SK-N-SH treated with all-trans-retinoic acid at 6 μM for 48 hours (cell line): ENCODE measurements at regions not wholly inside any gene's neighbourhood (a gene's known extent, or its start where the extent isn't known, plus 50 kb on each side); places are given as distances from the start of the nearest gene placed in this dataset.

Experiments
- CSDC2 ChIP-seq: fragments of 250-450 bp; sonication (Bioruptor Pico); IDR thresholded peaks from 2 replicates; pipeline ENCODE4 v1.5.0; 2020; ENCODE audit warnings: mild to moderate bottlenecking, moderate library complexity
- CSRNP3 ChIP-seq: fragments of 250-450 bp; sonication (Bioruptor Pico); IDR thresholded peaks from 2 replicates; pipeline ENCODE4 v1.5.1; 2021; ENCODE audit warnings: mild to moderate bottlenecking, moderate library complexity
- GLIS3 ChIP-seq: fragments of 250-450 bp; sonication (Bioruptor Pico); IDR thresholded peaks from 2 replicates; pipeline ENCODE4 v1.5.0; 2020; ENCODE audit warnings: mild to moderate bottlenecking, moderate library complexity
- OSR1 ChIP-seq: fragments of 250-450 bp; sonication (Bioruptor Pico); IDR thresholded peaks from 2 replicates; pipeline ENCODE4 v1.8.0; 2022; ENCODE audit warnings: moderate library complexity, mild to moderate bottlenecking, inconsistent platforms
- PPARA ChIP-seq: fragments of 250-450 bp; sonication (Bioruptor Pico); IDR thresholded peaks from 2 replicates; pipeline ENCODE4 v1.5.0; 2020; ENCODE audit warnings: mild to moderate bottlenecking, borderline replicate concordance
- TCF4 ChIP-seq: fragments of 250-450 bp; sonication (Bioruptor Pico); IDR thresholded peaks from 2 replicates; pipeline ENCODE4 v1.8.0; 2021; ENCODE audit warnings: mild to moderate bottlenecking, moderate library complexity, borderline replicate concordance
- TSHZ2 ChIP-seq: fragments of 250-450 bp; sonication (Bioruptor Pico); IDR thresholded peaks from 2 replicates; pipeline ENCODE4 v1.5.0; 2020; ENCODE audit warnings: mild to moderate bottlenecking, moderate library complexity
- ZC3H10 ChIP-seq: fragments of 250-450 bp; sonication (Bioruptor Pico); IDR thresholded peaks from 2 replicates; pipeline ENCODE4 v1.5.1; 2021; ENCODE audit warnings: mild to moderate bottlenecking, moderate library complexity
- ZNF565 ChIP-seq: fragments of 450-650 bp; formaldehyde crosslinking; conservative IDR thresholded peaks from 2 replicates; pipeline ENCODE4 v1.5.0; 2020; ENCODE audit warnings: low read depth, mild to moderate bottlenecking, moderate library complexity
- TF ChIP-seq, protein P1 (sequence below): fragments of 250-450 bp; sonication (Bioruptor Pico); IDR thresholded peaks from 2 replicates; pipeline ENCODE4 v1.8.0; 2020; ENCODE audit warnings: mild to moderate bottlenecking, moderate library complexity, borderline replicate concordance
- TF ChIP-seq, protein P2 (sequence below): fragments of 250-450 bp; sonication (Bioruptor Pico); IDR thresholded peaks from 2 replicates; pipeline ENCODE4 v1.8.0; 2021; ENCODE audit warnings: low read depth, mild to moderate bottlenecking, moderate library complexity, borderline replicate concordance

DNA sequence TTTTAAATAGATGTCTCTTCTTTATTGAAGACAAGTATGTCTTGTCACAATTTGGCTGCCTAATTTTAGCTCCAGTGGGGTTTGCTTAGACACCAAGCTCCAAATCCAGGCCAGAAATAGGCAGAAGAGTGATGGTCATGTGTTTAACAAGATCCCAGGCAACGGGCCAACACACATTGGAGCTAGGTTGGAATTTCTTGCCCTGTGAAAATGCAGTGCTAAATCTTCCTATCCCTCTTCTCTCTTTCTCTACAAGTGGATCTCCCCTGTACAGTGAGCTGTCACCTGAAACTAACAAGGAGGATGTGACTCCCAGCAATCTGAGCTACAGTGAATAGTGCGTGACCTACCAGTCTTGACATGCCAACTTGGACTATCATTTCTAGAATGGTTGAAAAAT lies 65.3 kb upstream of the VGLL2 start:
- TF ChIP-seq, protein P1, sequence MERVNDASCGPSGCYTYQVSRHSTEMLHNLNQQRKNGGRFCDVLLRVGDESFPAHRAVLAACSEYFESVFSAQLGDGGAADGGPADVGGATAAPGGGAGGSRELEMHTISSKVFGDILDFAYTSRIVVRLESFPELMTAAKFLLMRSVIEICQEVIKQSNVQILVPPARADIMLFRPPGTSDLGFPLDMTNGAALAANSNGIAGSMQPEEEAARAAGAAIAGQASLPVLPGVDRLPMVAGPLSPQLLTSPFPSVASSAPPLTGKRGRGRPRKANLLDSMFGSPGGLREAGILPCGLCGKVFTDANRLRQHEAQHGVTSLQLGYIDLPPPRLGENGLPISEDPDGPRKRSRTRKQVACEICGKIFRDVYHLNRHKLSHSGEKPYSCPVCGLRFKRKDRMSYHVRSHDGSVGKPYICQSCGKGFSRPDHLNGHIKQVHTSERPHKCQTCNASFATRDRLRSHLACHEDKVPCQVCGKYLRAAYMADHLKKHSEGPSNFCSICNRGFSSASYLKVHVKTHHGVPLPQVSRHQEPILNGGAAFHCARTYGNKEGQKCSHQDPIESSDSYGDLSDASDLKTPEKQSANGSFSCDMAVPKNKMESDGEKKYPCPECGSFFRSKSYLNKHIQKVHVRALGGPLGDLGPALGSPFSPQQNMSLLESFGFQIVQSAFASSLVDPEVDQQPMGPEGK (CRISPR knock-in tag), result no peak
- TF ChIP-seq ZC3H10 (CRISPR knock-in tag) (no peak), GLIS3 (CRISPR knock-in tag) (no peak), TSHZ2 (no peak), ZNF565 (no peak), CSRNP3 (CRISPR knock-in tag) (no peak), CSDC2 (CRISPR knock-in tag) (no peak), TCF4 (CRISPR knock-in tag) (no peak), PPARA (CRISPR knock-in tag) (no peak), OSR1 (CRISPR knock-in tag) (no peak)
- TF ChIP-seq, protein P2, sequence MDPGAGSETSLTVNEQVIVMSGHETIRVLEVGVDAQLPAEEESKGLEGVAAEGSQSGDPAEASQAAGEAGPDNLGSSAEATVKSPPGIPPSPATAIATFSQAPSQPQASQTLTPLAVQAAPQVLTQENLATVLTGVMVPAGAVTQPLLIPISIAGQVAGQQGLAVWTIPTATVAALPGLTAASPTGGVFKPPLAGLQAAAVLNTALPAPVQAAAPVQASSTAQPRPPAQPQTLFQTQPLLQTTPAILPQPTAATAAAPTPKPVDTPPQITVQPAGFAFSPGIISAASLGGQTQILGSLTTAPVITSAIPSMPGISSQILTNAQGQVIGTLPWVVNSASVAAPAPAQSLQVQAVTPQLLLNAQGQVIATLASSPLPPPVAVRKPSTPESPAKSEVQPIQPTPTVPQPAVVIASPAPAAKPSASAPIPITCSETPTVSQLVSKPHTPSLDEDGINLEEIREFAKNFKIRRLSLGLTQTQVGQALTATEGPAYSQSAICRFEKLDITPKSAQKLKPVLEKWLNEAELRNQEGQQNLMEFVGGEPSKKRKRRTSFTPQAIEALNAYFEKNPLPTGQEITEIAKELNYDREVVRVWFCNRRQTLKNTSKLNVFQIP (CRISPR knock-in tag), result no peak
